GM12891 (cell line): ENCODE measurements at regions not wholly inside any gene's neighbourhood (a gene's known extent, or its start where the extent isn't known, plus 50 kb on each side); places are given as distances from the start of the nearest gene placed in this dataset.

Experiments
- DNase-seq: peaks from one replicate; pipeline ENCODE4 v3.0.0; 2011; ENCODE audit warnings: low spot score; ENCODE audit not compliant: insufficient read length
- FAIRE-seq: peaks from 2 replicates; lab custom pipeline; 2011; peaks lifted over from hg19 to GRCh38; lab: Jason Lieb, UNC
- PAX5 ChIP-seq: IDR thresholded peaks from 2 replicates; pipeline ENCODE4 v1.6.1; 2011; ENCODE audit warnings: low read length, moderate library complexity, mild to moderate bottlenecking; ENCODE audit not compliant: insufficient read depth, severe bottlenecking
- POLR2A ChIP-seq: IDR thresholded peaks from 2 replicates; pipeline ENCODE4 v1.6.1; 2011; ENCODE audit warnings: low read depth, low read length, control low read depth
- POLR2AphosphoS5 ChIP-seq: IDR thresholded peaks from 2 replicates; pipeline ENCODE4 v1.6.1; 2011; ENCODE audit warnings: low read depth, low read length, control low read depth
- POU2F2 ChIP-seq: IDR thresholded peaks from 2 replicates; pipeline ENCODE4 v1.6.1; 2011; ENCODE audit warnings: low read depth, mild to moderate bottlenecking, control low read depth, low read length, moderate library complexity
- SPI1 ChIP-seq: IDR thresholded peaks from 2 replicates; pipeline ENCODE4 v1.6.1; 2011; ENCODE audit warnings: low read depth, low read length, control low read depth
- TAF1 ChIP-seq: IDR thresholded peaks from 2 replicates; pipeline ENCODE4 v1.6.1; 2011; ENCODE audit warnings: low read depth, low read length, control low read depth

DNA sequence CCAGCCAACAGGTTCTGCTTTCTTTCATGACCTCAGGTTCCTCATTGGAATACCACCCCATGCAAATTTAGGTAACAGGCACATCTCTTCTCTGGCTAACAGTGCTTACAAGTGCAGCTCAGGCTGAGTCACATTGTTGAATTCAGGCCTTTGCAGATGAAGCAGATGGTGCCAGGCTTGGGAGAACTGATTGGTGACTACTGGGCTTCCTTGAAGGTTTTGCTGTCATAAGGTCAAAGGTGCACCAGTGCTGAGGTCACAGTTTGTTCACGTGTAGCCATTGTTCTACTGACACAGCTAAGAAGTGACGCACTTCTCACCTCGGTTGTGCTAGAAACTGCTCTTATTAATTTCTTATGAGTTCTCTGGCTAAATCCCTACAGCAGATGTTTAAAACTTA lies 128.6 kb upstream of the BMPER start:
- TF ChIP-seq PAX5 (no peak), POLR2AphosphoS5 (no peak), SPI1 (no peak), TAF1 (no peak), POU2F2 (no peak), POLR2A (no peak)
- FAIRE-seq, result no peak
- no peak for DNase-seq

DNA sequence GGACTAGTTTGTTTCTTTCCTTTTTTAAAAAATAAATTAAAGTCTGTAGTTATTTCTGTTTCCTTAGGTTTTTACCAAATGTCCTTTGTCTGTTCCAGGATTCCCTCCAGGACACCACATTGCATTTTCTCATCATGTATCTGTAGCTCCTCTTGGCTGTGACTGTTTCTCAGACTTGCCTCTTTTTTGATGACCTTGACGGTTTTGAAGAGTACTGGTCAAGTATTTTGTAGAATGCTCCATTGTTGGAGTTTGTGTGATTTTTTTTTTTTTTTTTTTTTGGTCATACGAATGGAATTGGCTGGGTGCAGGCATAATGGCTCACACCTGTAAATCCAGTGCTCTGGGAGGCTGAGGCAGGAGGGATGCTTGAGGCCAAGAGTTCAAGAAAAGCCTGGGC lies 127.1 kb upstream of the BMPER start:
- FAIRE-seq (no peak), DNase-seq (no peak)
- TF ChIP-seq POLR2A (no peak), SPI1 (no peak), TAF1 (no peak), PAX5 (no peak), POU2F2 (no peak), POLR2AphosphoS5 (no peak)

DNA sequence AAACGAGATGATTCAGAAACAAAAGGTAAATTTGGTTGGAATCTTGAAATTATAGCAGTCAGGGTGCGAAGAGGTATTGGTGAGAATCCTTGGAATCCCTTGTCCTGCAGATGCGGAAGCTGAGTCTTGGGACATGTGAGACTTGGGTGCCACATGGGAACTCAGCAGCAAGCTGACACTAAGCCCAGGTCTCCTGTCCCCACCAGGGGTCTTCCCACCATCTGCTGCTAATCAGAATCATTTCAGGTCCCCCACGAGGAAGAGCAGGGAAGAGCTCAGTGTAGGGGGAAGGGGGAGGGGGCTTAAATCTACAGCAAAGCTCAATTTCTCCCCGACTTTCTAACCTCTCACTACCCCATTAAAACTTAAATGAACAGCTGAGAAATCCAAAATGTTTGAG lies 126.1 kb upstream of the BMPER start:
- no peak for TF ChIP-seq TAF1
- no peak for TF ChIP-seq POLR2AphosphoS5
- no peak for TF ChIP-seq POU2F2
- TF ChIP-seq POLR2A, result no peak
- no peak for TF ChIP-seq PAX5
- no peak for TF ChIP-seq SPI1
- no peak for FAIRE-seq
- no peak for DNase-seq

DNA sequence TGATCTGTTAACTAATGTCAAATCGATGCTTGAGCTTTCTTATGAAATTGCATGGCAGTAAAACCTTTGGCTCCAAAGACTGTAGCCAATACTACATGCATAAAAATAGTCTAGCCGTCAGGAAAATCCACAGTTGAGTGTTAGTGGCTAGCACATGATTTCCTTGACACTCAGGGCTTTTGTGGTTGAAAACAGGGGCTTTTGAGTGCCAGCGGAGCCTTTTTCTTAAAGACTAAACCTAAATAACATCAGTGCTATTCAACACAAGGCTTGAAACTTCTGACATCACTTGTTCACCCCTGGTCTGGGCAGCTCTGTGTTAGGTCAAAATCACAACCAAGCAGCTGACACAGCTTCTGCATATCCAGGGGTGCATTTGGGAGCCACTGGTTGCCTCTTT lies 124.2 kb upstream of the BMPER start:
- no peak for DNase-seq
- FAIRE-seq, result no peak
- TF ChIP-seq PAX5 (no peak), POU2F2 (no peak), SPI1 (no peak), TAF1 (no peak), POLR2AphosphoS5 (no peak), POLR2A (no peak)

DNA sequence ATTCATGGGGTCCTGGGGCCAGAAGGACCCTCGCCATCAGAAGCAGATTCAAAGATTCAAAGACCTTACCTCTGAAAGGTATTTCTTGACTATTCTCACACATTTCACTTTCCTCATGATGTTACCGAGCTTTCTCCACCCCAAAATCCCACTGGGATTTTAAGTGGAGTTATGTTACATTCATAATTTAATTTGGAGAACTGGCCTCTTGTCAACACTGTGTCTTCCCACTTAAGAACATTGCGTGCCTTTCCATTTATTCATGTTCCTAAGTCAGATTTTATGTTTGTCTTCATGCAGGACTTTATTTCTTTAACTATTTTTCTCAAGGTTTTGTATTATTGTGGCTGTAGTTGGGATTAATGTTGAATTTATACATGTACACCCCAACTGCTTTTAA lies 123.5 kb upstream of the BMPER start:
- no peak for TF ChIP-seq POU2F2
- TF ChIP-seq SPI1, result no peak
- no peak for TF ChIP-seq POLR2A
- no peak for TF ChIP-seq TAF1
- no peak for TF ChIP-seq POLR2AphosphoS5
- no peak for TF ChIP-seq PAX5
- FAIRE-seq (no peak), DNase-seq (no peak)

DNA sequence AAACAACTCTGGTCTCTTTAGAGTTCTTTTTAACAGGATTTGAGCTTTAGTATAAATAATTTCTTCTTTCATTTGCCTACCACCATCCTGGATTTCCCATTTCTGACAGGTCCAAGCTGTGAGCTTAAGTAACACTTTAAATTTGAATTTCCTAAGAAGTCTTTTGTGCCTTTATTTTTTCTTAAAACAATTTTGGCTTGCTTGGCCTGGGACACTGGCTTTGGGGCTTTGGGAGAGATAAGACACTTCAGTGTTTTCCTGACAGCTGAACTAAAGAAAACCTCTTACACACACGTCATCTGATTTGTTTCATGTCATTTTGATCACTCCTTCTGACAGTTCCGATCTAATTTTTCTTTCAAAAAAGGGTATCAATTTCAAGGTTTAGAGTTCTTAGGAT lies 121.3 kb upstream of the BMPER start:
- TF ChIP-seq POU2F2 (no peak), PAX5 (no peak), POLR2AphosphoS5 (no peak)
- DNase-seq, result no peak
- no peak for FAIRE-seq

DNA sequence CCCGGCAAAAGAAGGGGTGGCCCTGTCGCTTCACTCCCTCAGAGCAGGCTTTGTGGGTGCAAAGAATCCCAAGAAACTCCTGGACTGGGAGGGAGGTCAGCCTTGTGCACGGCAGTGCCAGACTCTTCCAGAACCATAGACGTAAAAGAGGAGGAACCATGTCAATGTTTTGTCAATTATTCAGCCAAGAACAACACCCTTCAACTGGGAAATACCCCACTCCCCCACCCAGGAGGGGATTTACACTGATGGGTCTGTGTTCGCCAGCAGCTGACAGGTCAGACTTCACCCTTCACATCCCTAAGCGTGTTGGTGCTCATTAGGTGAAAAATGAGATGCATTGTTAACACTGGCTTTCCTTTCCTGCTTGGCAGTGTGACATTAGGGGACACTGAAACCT lies 116.8 kb upstream of the BMPER start:
- FAIRE-seq, result no peak
- no peak for DNase-seq
- TF ChIP-seq PAX5 (no peak), POU2F2 (no peak), POLR2A (no peak), TAF1 (no peak), POLR2AphosphoS5 (no peak), SPI1 (no peak)

DNA sequence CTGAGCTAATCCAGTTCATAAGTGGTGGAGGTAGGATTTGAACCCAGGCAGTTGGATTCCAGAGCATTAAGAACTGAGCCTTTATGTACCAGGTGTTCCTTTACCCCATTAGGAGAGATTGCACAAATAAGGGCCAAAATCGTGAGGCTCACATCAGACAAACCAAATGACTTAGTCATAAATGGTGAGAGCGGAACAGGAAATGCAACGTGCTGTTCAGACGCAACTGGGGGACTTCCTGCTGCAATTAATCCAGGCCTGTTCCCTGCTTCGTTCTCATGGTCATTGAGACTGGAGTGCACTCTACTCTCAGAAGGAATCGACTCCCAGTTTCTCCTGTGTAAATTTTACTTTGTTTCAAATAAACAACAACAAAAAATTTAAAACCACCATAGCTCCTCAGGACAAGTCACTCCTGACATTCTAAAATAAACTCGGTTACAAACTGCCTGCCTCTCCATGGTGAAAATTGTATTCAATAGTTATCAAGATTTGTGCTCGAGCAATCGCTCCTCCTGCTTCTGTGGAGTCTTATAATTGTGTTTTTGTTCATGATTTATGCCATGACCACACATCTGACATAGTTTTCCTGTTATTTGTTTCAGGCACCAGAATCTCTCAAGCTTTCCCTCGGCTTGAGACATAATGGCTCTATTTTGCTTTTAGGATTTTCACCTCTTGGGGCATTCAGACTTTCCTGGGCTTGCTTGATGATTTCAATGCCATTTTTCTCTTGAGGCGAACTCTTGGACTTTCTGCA lies 115.3 kb upstream of the BMPER start:
- DNase-seq (no peak), FAIRE-seq (no peak)

DNA sequence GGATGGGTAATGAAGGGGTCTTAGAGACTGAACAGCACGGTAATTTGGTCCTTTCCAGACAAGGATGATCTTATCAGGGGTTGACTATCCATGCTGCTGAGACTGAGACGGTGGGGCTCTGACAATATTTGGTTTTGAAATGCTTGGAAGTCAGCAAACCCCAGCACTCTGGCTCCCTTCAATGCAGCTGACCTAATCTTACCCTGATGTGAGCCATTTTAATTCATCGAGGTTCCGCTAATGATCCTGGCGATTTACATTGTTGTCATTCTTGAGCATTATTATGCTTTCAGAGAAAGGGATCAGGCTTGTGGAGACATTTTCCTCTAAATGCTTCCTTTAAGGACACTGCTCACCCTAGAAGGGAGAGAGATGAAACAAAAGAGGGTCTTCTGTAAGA lies 114.6 kb upstream of the BMPER start:
- FAIRE-seq (no peak), DNase-seq (no peak)
- no peak for TF ChIP-seq TAF1
- no peak for TF ChIP-seq POLR2A
- TF ChIP-seq POLR2AphosphoS5, result no peak
- TF ChIP-seq POU2F2, result no peak
- no peak for TF ChIP-seq PAX5
- no peak for TF ChIP-seq SPI1

More for the DNA sequence above, 115.3 kb upstream of the BMPER start:
- TF ChIP-seq TAF1, result no peak
- no peak for TF ChIP-seq POLR2A
- no peak for TF ChIP-seq POLR2AphosphoS5
- TF ChIP-seq SPI1, result no peak
- no peak for TF ChIP-seq POU2F2
- no peak for TF ChIP-seq PAX5

DNA sequence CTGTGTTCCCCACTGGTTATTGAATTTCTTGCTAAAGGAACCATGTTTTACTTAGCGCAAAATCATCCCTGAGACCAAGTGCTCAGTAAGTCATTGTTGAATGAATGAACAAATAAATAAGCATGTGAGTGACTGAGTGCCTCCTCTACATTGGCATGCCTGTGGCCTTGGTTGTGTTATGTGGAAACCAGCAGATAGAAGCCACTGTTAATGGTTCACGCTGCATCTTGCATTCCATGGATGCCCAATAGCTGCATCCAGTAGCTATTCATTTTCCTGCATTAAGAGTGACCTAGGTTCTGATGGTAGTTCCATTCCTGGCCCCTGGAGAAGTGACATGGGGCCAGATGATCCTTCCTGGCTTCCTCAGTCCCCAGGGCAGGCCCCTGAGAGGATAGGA lies 113.3 kb upstream of the BMPER start:
- no peak for DNase-seq
- TF ChIP-seq TAF1, result no peak
- TF ChIP-seq SPI1, result no peak
- no peak for TF ChIP-seq POLR2A
- no peak for TF ChIP-seq POU2F2
- no peak for TF ChIP-seq POLR2AphosphoS5
- TF ChIP-seq PAX5, result no peak
- no peak for FAIRE-seq
